HepG2 (cell line): ENCODE measurements at regions not wholly inside any gene's neighbourhood (a gene's known extent, or its start where the extent isn't known, plus 50 kb on each side); places are given as distances from the start of the nearest gene placed in this dataset.

Experiments
- ATAC-seq: fragments of 200-7000 bp; cut with Tn5 transposase; 3 replicates; pipeline ENCODE4 v1.9.1; 2020; ENCODE audit warnings: mild to moderate bottlenecking, moderate library complexity
- BruUV-seq: library from RNA; stranded (reverse); fragments of 400-500 nt; replicated peaks from 2 replicates; lab custom pipeline; 2021; lab: Mats Ljungman, UMichigan
- CTCF ChIA-PET: fragments of 300-600 bp; formaldehyde crosslinking; extraction: SDS; loops from one replicate; lab custom pipeline; 2021; ENCODE audit warnings: low total read pairs, inconsistent platforms, low intra/inter-chr PET ratio; lab: Yijun Ruan, JAX
- POLR2A ChIA-PET: fragments of 350-600 bp; sonication (Branson Sonifier 250); formaldehyde crosslinking; loops from one replicate; lab custom pipeline; 2020; ENCODE audit warnings: antibody characterized with exemption, inconsistent platforms; lab: Yijun Ruan, JAX
- DNase-seq: peaks from one replicate; pipeline ENCODE4 v3.0.0-alpha.2; 2015; ENCODE audit warnings: low spot score
- FAIRE-seq: peaks from 3 replicates; lab custom pipeline; 2011; peaks lifted over from hg19 to GRCh38; lab: Jason Lieb, UNC
- H2AFZ ChIP-seq: one replicate; pipeline ENCODE4 v1.6.1; 2011; ENCODE audit warnings: low read length, inconsistent platforms
- H3K27ac ChIP-seq: fragments of 300-600 bp; 3 replicates; pipeline ENCODE4 v1.8.0; 2011; ENCODE audit warnings: mixed run types, mild to moderate bottlenecking, mixed read lengths, low read length, inconsistent platforms; ENCODE audit not compliant: insufficient read depth; ENCODE audit errors: extremely low read length
- H3K27me3 ChIP-seq, 2 experiments: fragments of 200-600 bp in 1 of 2; 2 replicates in 1 of 2; 3 replicates in 1 of 2; pipeline versions ENCODE4 v1.6.0 to v1.8.0; 2011; ENCODE audit warnings: low read length in 2 of 2, mild to moderate bottlenecking in 2 of 2, moderate library complexity in 2 of 2, inconsistent platforms in 1 of 2; ENCODE audit not compliant: insufficient read depth in 2 of 2, control insufficient read depth in 1 of 2
- H3K36me3 ChIP-seq, 2 experiments: fragments of 200-600 bp in 1 of 2; replicated peaks in 1 of 2; 2 replicates in 1 of 2; 3 replicates in 1 of 2; pipeline versions ENCODE4 v1.5.1 to v1.8.0; 2011; ENCODE audit warnings: low read length in 2 of 2, inconsistent platforms in 1 of 2; ENCODE audit not compliant: insufficient read depth in 2 of 2, control insufficient read depth in 1 of 2
- H3K4me1 ChIP-seq: 2 replicates; pipeline ENCODE4 v1.5.1; 2012; ENCODE audit warnings: low read length, inconsistent platforms; ENCODE audit not compliant: insufficient read depth
- H3K4me2 ChIP-seq: 2 replicates; pipeline ENCODE4 v1.6.0; 2011; ENCODE audit warnings: low read depth, low read length, inconsistent platforms
- H3K4me3 ChIP-seq, 3 experiments: fragments of 200-600 bp in 1 of 3; sonication (generic), shearing (Covaris generic) in 1 of 3; replicated peaks in 1 of 3; 2 replicates each; pipeline ENCODE4 v1.5.1; 2011 to 2016; ENCODE audit warnings: low read length in 3 of 3, inconsistent platforms in 2 of 3, low read depth in 2 of 3, mild to moderate bottlenecking in 2 of 3, control low read depth in 1 of 3, mixed read lengths in 1 of 3; ENCODE audit not compliant: insufficient read depth in 1 of 3
- H3K79me2 ChIP-seq: one replicate; pipeline ENCODE4 v1.6.1; 2011; ENCODE audit warnings: low read length, inconsistent platforms; ENCODE audit not compliant: insufficient read depth
- H3K9ac ChIP-seq: 2 replicates; pipeline ENCODE4 v1.6.0; 2011; ENCODE audit warnings: mild to moderate bottlenecking, low read depth, low read length, inconsistent platforms; ENCODE audit not compliant: insufficient read depth
- H3K9me3 ChIP-seq: 2 replicates; pipeline ENCODE4 v1.5.1; 2012; ENCODE audit warnings: mild to moderate bottlenecking, low read length
- H4K20me1 ChIP-seq: 2 replicates; pipeline ENCODE4 v1.6.0; 2011; ENCODE audit warnings: inconsistent platforms, mild to moderate bottlenecking, low read length, moderate library complexity; ENCODE audit not compliant: insufficient read depth
- ARNT2 ChIP-seq: sonication (generic); formaldehyde crosslinking; IDR thresholded peaks from 2 replicates; pipeline ENCODE4 v1.8.0; 2022; ENCODE audit warnings: mild to moderate bottlenecking, low read depth, missing genetic modification reagents, moderate library complexity
- FLYWCH1 ChIP-seq: sonication (generic); formaldehyde crosslinking; IDR thresholded peaks from 2 replicates; pipeline ENCODE4 v1.8.1; 2023; ENCODE audit warnings: mild to moderate bottlenecking, missing genetic modification reagents
- MAFK ChIP-seq, 2 experiments: IDR thresholded peaks in 1 of 2; conservative IDR thresholded peaks in 1 of 2; 2 replicates each; pipeline ENCODE4 v1.6.1; 2011; ENCODE audit warnings: improper control_type of control experiment in 2 of 2, low read length in 2 of 2
- STAT6 ChIP-seq: sonication (generic); formaldehyde crosslinking; IDR thresholded peaks from 2 replicates; pipeline ENCODE4 v1.4.0; 2020; ENCODE audit warnings: missing genetic modification reagents, mild to moderate bottlenecking, borderline replicate concordance
- ZBTB21 ChIP-seq: sonication (generic); formaldehyde crosslinking; IDR thresholded peaks from 2 replicates; pipeline ENCODE4 v1.4.0; 2020; ENCODE audit warnings: missing genetic modification reagents
- ZNF414 ChIP-seq: sonication (generic); formaldehyde crosslinking; IDR thresholded peaks from 2 replicates; pipeline ENCODE4 v1.5.0; 2020; ENCODE audit warnings: missing genetic modification reagents
- ZNF567 ChIP-seq: sonication (generic); formaldehyde crosslinking; IDR thresholded peaks from 2 replicates; pipeline ENCODE4 v1.8.1; 2023; ENCODE audit warnings: mild to moderate bottlenecking, missing genetic modification reagents, borderline replicate concordance
- ZNF605 ChIP-seq: sonication (generic); formaldehyde crosslinking; IDR thresholded peaks from 2 replicates; pipeline ENCODE4 v1.8.0; 2022; ENCODE audit warnings: mild to moderate bottlenecking, missing genetic modification reagents
- ZNF782 ChIP-seq: sonication (generic); formaldehyde crosslinking; IDR thresholded peaks from 2 replicates; pipeline ENCODE4 v1.4.0; 2020; ENCODE audit warnings: missing genetic modification reagents, mild to moderate bottlenecking, borderline replicate concordance
- WGBS: methylation state at CpG from one replicate; pipeline ENCODE4 v1.1.6; 2017; ENCODE audit warnings: low lambda C conversion rate; 5-methylcytosine and 5-hydroxymethylcytosine counted together
- in situ Hi-C: cut with HindIII; loops from 2 replicates; pipeline ENCODE4 v1.10.0; 2017; ENCODE audit warnings: low pct_unique_long_range_greater_than_20kb; ENCODE audit not compliant: extremely low pct_ligation_motif_present
- intact Hi-C: fragments of 100-400 bp; cut with micrococcal nuclease; formaldehyde crosslinking; loops from one replicate; pipeline ENCODE4 v1.10.0; 2022; ENCODE audit not compliant: unreplicated experiment

GRCh38 chr21:20662514-20662913, 335.7 kb upstream of the NCAM2 start:
- FAIRE-seq (no peak), ATAC-seq (no peak), DNase-seq (no peak)
- intact Hi-C loops (no loop called here), in situ Hi-C loops (no loop called here)
- WGBS = 6% methylated on average over 2 of the region's 2 CpGs
- ChIA-PET CTCF (no interaction called here), POLR2A (no interaction called here)
- no peaks in the 10 kb centered on the region for H4K20me1 ChIP-seq
- no peaks in the 10 kb centered on the region for H3K79me2 ChIP-seq
- H2AFZ ChIP-seq = no peak overlapping the region
- no peak overlapping the region for H3K4me3 ChIP-seq
- H3K4me2 ChIP-seq = no peak overlapping the region
- H3K9ac ChIP-seq = no peak overlapping the region
- H3K4me1 ChIP-seq = no peaks in the 10 kb centered on the region
- H3K27me3 ChIP-seq = no peaks in the 10 kb centered on the region
- TF ChIP-seq ZBTB21 (CRISPR knock-in tag) (no peak), MAFK (conservative IDR thresholded peaks at IDR 0.05 in 1 of 2, IDR thresholded peaks at IDR 0.05 in 1 of 2; ENCODE audit: low read length in 2 of 2) (no peak), ZNF567 (CRISPR knock-in tag) (no peak), ZNF782 (CRISPR knock-in tag) (no peak), ZNF605 (no peak), STAT6 (CRISPR knock-in tag) (no peak), FLYWCH1 (no peak), ZNF414 (CRISPR knock-in tag) (no peak), ARNT2 (CRISPR knock-in tag) (no peak)
- peaks cover 86% of the 10 kb centered on the region for H3K9me3 ChIP-seq
- BruUV-seq = no TSS peak
- H3K27ac ChIP-seq = no peak overlapping the region
- no peaks in the 10 kb centered on the region for H3K36me3 ChIP-seq
